IPS DF 6.9 (cell line): ENCODE measurements at regions not wholly inside any gene's neighbourhood (a gene's known extent, or its start where the extent isn't known, plus 50 kb on each side); places are given as distances from the start of the nearest gene placed in this dataset.
"Not testable (repeated sequence)": the region's sequence is repeated elsewhere in the genome, so short reads cannot be mapped to it uniquely, and the experiment has no call there.

Source experiments
- DNase-seq: peaks from one replicate; pipeline ENCODE4 v3.0.0-alpha.2; 2013; ENCODE audit warnings: low read depth, low spot score
- H3K27ac ChIP-seq: one replicate; pipeline ENCODE4 v1.5.1; 2013; ENCODE audit warnings: low read length, control low read depth
- H3K27me3 ChIP-seq: 2 replicates; pipeline ENCODE4 v1.6.1; 2013; ENCODE audit warnings: mild to moderate bottlenecking, low read length; ENCODE audit not compliant: control insufficient read depth, insufficient read depth
- H3K36me3 ChIP-seq: 2 replicates; pipeline ENCODE4 v1.6.1; 2013; ENCODE audit warnings: low read length; ENCODE audit not compliant: control insufficient read depth, insufficient read depth
- H3K4me1 ChIP-seq: 2 replicates; pipeline ENCODE4 v1.6.1; 2013; ENCODE audit warnings: low read length; ENCODE audit not compliant: control insufficient read depth, insufficient read depth
- H3K4me3 ChIP-seq: 2 replicates; pipeline ENCODE4 v1.5.1; 2013; ENCODE audit warnings: mild to moderate bottlenecking, low read length
- H3K9me3 ChIP-seq: 2 replicates; pipeline ENCODE4 v1.6.1; 2013; ENCODE audit warnings: low read length, inconsistent platforms; ENCODE audit not compliant: control insufficient read depth, insufficient read depth
- WGBS: extraction: QIAGEN DNeasy Blood & Tissue Kit; methylation state at CpG from one replicate; pipeline ENCODE4 v1.1.7; 2013; ENCODE audit warnings: mixed read lengths, missing lambda C conversion rate; ENCODE audit not compliant: insufficient read length, insufficient coverage; 5-methylcytosine and 5-hydroxymethylcytosine counted together

DNA sequence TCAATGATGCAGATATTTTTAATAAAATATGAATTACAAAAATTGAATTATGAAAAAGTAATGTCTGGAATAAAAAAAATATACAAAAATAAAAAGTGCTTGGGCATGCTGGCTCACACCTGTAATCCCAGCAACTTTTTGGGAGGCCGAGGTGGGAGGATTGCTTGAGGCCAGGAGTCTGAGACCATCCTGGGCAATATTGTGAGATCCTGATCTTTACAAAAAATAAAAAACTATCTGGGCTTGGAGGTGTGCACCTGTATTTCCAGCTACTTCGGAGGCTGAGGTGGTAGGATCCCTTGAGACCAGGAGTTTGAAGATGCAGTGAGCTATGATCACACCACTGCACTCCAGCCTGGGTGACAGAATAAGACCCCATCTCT lies 141.8 kb downstream of the NPIPB5 start:
- Histone ChIP-seq H3K36me3 (no peaks in the 10 kb centered on the region), H3K4me3 (no peak overlapping the region), H3K27me3 (no peaks in the 10 kb centered on the region), H3K27ac (no peak overlapping the region), H3K4me1 (no peaks in the 10 kb centered on the region), H3K9me3 (no peaks in the 10 kb centered on the region)
- DNase-seq = no peak
- no CpG with 5 or more reads among the region's 2 CpGs for WGBS

DNA sequence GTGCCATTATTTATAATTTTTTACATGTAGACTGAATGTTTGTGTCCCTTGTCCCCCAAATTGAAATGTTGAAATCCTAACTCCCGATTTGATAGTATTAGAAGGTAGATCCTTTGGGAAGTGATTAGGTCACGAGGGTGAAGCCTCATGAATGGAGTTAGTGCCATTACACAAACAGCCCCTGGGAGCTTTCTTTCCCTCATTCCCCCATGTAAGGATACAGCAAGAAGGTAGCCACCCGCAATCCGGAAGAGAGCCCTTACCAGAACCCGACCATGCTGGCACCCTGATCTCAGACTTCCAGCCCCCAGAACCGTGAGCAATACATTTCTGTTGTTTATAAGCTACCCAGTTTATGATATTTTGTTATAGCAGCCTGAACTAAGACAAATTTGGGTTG lies 143.2 kb downstream of the NPIPB5 start:
- no peaks in the 10 kb centered on the region for H3K36me3 ChIP-seq
- no peaks in the 10 kb centered on the region for H3K9me3 ChIP-seq
- DNase-seq = no peak
- WGBS = no CpG with 5 or more reads among the region's 6 CpGs
- H3K4me3 ChIP-seq = no peak overlapping the region
- no peak overlapping the region for H3K27ac ChIP-seq
- no peaks in the 10 kb centered on the region for H3K27me3 ChIP-seq
- no peaks in the 10 kb centered on the region for H3K4me1 ChIP-seq

DNA sequence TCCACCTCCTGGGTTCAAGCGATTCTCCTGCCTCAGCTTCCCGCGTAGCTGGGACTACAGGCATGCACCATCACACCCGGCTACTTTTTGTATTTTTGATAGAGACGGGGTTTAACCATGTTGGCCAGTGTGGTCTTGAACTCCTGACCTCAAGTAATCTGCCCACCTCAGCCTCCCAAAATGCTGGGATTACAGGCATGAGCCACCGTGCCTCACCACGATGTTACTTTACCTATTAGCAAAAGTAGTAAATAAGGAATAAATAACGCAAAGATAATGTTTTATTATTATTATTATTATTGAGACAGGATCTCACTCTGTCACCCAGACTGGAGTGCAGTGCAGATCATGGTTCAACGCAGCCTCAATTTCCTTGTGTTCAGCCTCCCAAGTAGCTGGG lies 145.9 kb downstream of the NPIPB5 start:
- not testable (repeated sequence) for H3K27me3 ChIP-seq, H3K36me3 ChIP-seq, H3K4me1 ChIP-seq, H3K9me3 ChIP-seq, H3K27ac ChIP-seq, DNase-seq, H3K4me3 ChIP-seq
- no CpG with 5 or more reads among the region's 9 CpGs for WGBS

DNA sequence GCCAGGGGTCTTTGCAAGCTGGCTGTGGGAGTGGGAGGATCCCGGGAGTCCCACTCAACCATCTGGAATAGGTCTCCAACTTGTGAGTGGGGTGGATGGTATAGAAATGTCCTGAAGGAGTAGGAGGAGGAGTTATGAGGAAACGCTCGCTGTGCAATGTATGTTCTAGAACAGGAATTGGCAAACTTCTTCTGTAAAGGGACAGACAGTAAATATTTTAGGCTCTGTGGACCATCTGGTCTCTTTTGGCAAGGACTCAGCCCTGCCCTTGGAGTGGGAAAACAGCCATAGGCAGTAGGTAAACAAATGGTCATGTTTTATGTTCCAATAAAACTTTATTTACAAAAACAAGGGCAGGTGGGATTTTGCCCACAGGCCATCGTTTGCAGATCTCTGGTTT lies 149.2 kb downstream of the NPIPB5 start:
- no peaks in the 10 kb centered on the region for H3K4me1 ChIP-seq
- H3K36me3 ChIP-seq = no peaks in the 10 kb centered on the region
- H3K27ac ChIP-seq = no peak overlapping the region
- WGBS = no CpG with 5 or more reads among the region's 4 CpGs
- DNase-seq = no peak
- no peak overlapping the region for H3K4me3 ChIP-seq
- no peaks in the 10 kb centered on the region for H3K27me3 ChIP-seq
- H3K9me3 ChIP-seq = no peaks in the 10 kb centered on the region

DNA sequence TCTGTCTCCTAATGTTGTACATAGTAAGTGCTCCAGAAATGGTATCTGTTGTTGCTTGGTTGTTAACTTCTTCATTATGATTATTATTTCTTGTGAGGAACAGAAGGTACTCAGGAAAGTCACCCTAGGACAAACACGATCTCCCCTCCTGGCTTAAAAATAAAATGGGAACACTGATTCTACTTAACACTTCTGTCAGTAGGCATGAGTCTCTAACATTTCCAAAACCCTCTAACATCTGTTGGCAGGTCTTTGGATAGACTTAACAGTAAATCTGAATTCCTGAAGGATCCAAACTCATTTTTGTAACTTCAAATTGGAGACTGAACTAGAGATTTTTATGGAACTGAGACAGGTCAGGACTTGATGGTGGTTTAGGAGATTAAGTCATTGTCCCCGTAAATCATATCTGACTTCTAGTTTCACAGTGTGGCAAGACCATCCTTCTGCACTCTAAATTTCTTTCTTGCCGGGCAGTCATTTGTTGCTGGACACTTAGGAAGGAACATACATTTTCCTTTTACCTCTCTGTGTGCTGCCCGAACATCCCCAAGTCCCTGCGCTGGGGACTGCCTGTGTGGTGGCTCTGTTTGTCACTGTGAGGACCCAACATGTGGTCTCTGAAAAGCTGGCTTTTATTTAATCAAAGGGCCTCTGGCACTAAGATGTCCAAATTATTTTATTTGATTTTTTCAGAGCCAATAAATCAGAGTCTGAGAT lies 149.9 kb downstream of the NPIPB5 start:
- DNase-seq = no peak

DNA sequence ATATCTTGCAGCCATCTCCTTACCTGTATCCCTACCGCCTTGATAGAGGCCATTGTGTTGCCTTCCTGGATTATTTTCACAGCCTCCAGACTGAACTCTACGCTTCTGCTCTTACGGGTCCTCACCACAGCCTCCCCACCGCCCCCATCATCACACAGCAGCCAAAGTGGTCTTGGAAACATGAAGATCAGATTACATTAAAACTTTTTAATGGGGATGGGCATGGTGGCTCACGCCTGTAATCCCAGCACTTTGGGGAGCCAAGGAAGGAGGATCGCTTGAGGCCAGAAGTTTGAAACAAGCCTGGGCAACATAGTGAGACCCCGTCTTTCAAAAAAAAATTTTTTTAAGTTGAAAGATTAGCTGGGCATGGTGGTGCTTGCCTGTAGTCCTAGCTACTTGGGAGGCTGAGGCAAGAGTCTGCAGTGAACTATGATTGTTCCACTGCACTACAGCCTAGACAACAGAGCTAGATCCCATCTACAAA lies 150.5 kb downstream of the NPIPB5 start:
- no peaks in the 10 kb centered on the region for H3K27me3 ChIP-seq
- no peak for DNase-seq
- WGBS = no CpG with 5 or more reads among the region's 7 CpGs
- no peaks in the 10 kb centered on the region for H3K4me1 ChIP-seq
- H3K27ac ChIP-seq = no peak overlapping the region
- H3K36me3 ChIP-seq = no peaks in the 10 kb centered on the region
- no peaks in the 10 kb centered on the region for H3K9me3 ChIP-seq
- no peak overlapping the region for H3K4me3 ChIP-seq

More for the DNA sequence above, 149.9 kb downstream of the NPIPB5 start:
- WGBS = no CpG with 5 or more reads among the region's 5 CpGs
- no peak overlapping the region for H3K27ac ChIP-seq
- H3K27me3 ChIP-seq = no peaks in the 10 kb centered on the region
- H3K9me3 ChIP-seq = no peaks in the 10 kb centered on the region
- H3K4me1 ChIP-seq = no peaks in the 10 kb centered on the region
- no peak overlapping the region for H3K4me3 ChIP-seq
- H3K36me3 ChIP-seq = no peaks in the 10 kb centered on the region

DNA sequence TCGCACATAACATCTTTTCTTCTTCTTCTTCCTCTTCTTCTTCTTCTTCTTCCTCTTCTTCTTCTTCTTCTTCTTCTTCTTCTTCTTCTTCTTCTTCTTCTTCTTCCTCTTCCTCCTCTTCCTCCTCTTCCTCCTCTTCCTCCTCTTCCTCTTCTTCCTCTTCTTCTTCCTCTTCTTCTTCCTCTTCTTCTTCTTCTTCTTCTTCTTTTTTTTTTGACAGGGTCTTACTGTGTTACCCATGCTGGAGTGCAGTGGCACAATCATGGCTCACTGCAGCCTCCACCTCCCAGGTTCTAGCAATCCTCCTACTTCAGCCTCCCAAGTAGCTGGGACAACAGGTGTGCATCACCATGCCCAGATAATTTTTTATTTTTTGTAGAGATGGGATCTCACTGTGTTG lies 151.0 kb upstream of the HS3ST2 start:
- H3K27me3 ChIP-seq, H3K4me1 ChIP-seq, H3K36me3 ChIP-seq, H3K9me3 ChIP-seq, H3K4me3 ChIP-seq, DNase-seq, H3K27ac ChIP-seq: not testable (repeated sequence)
- no CpG with 5 or more reads among the region's 1 CpG for WGBS

DNA sequence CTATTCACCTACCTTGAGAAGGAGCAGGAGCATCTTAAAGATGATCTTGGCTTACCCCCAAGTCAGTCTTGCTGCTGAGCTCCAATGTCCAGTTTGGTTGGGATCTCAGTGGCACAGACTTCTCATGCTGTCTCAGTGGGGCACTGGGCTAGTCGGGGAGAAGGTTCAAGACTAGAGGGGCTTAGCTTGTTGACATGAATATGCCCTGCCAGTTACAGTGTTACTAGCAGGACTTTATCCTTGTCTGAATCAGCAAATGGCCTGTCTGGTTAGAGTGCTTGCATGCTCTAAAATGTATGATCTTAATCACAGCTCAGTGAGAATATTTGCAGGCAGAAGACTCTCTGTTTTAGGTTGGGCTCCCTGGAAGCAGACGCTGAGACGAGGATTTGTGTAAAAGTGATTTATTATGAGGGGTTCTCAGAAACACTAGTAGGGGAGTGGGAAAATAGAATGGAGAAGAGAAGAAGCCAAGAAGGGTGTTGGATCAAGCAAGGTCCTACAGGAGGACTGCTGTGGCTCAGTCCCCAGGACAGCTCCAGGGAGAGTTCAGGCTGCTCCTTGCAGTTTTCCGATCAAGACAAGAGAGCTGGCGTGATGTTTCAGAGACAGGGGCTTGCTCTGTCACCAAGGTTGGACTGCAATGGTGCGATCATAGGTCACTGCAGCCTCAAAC lies 150.4 kb upstream of the HS3ST2 start:
- WGBS = 100% methylated on average over 1 of the region's 6 CpGs
- no peaks in the 10 kb centered on the region for H3K27me3 ChIP-seq
- no peaks in the 10 kb centered on the region for H3K4me1 ChIP-seq
- no peak for DNase-seq
- no peaks in the 10 kb centered on the region for H3K9me3 ChIP-seq
- no peak overlapping the region for H3K27ac ChIP-seq
- H3K4me3 ChIP-seq = no peak overlapping the region
- no peaks in the 10 kb centered on the region for H3K36me3 ChIP-seq

DNA sequence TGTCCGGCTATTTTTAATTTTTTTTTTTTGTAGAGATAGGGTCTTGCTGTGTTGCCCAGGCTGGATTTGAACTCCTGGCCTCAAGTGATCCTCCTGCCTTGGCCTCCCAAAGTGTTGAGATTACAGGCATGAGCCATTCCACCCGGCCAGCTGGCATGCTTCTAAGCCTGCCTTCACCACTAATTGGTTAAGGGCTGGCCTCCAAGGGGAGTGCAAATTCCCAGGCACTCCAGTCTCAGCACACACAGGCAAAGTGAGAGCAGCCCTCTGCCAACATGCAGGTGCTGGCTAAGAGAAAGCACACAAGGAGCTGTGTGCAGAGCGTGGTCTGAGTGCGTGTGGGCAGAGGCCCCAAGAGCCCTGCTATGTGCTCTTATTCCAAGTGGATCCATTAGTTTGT lies 149.8 kb upstream of the HS3ST2 start:
- Histone ChIP-seq H3K9me3 (no peaks in the 10 kb centered on the region), H3K4me1 (no peaks in the 10 kb centered on the region), H3K36me3 (no peaks in the 10 kb centered on the region), H3K27ac (no peak overlapping the region), H3K27me3 (no peaks in the 10 kb centered on the region), H3K4me3 (no peak overlapping the region)
- no peak for DNase-seq
- no CpG with 5 or more reads among the region's 4 CpGs for WGBS

DNA sequence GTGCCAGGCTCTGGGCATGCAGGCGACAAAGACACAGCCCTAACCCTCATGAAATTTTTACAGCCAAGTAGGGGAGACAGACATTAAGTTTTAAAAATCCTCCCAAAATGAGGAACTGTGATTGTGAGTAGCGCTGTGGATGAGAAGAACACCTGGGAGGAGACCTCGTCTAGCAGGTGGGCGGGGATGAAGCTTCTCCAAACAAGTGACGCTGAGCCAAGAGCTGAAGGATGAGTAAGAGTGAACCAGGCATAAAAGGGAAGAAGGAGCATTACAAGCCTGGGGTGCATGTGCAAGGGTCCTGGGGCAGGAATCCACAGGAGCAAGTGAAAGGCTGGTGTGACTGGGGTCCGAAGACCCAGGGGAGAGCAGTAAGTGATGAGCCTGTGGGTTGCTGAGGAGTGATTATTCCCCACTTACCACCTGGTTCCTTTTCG lies 149.4 kb upstream of the HS3ST2 start:
- WGBS = no CpG with 5 or more reads among the region's 7 CpGs
- Histone ChIP-seq H3K9me3 (no peaks in the 10 kb centered on the region), H3K27me3 (no peaks in the 10 kb centered on the region), H3K27ac (no peak overlapping the region), H3K4me1 (no peaks in the 10 kb centered on the region), H3K4me3 (no peak overlapping the region), H3K36me3 (no peaks in the 10 kb centered on the region)
- DNase-seq = no peak
